ENCODE measurements at regions not wholly inside any gene's neighbourhood (a gene's known extent, or its start where the extent isn't known, plus 50 kb on each side); places are given as distances from the start of the nearest gene placed in this dataset.
A peak's percentile ranks its signal among the peaks of the same experiment; 100 is the strongest.

DNA sequence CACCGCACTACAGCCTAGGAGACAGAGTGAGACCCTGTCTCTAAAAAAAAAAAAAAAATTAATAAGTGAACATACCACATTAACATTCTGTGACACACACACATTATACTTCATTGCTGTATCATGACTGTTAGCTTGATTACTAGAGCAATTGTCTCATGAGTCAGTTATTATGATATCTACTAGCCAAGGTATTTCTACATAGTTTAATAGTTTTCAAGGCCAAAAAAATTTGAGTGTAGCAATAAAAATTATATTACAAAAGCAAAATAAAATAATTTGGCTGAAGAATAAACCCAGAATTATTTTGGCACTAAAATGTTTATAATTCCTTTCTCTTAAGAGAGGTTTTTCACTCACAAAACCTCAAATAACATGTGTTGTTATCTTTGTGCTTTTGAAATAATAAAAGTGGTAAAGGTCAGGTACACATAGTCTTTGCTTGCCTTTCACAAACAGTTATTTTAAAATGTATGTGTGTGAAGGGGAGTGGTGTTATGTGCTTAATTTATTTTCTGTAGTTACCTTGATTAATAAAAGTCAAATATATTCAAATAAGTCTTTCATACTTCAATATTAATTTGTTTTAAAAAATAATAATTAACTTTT, 136.9 kb upstream of the SPOPL start:
- Histone ChIP-seq H3K4me2 (ENCODE audit: unreplicated experiment) (peak overlapping the region; percentile 19), H3K36me3 (ENCODE audit: low read depth) (no peaks in the 10 kb centered on the region), H3K79me2 (ENCODE audit: insufficient read depth) (no peaks in the 10 kb centered on the region), H3F3A (ENCODE audit: insufficient read depth) (no peaks in the 10 kb centered on the region), H3K4me3 (no peak overlapping the region), H3K4me1 (ENCODE audit: insufficient read depth) (peaks cover 9% of the 10 kb centered on the region), H3K27ac (no peak overlapping the region), H3K27me3 (replicated peaks; ENCODE audit: insufficient read depth) (0 out of 2 replicates have a peak, but pooled peaks cover 2% of the 10 kb centered on the region), H3K9me3 (ENCODE audit: low read depth) (no peaks in the 10 kb centered on the region), H3K9ac (no peak overlapping the region), H2AFZ (no peak overlapping the region), H4K20me1 (ENCODE audit: insufficient read depth) (no peaks in the 10 kb centered on the region), H3K9me2 (ENCODE audit: insufficient read depth) (no peaks in the 10 kb centered on the region)
- in situ Hi-C loops (cut with MboI), result loop anchor here (25.0 kb wide), 1 partner anchor 427 kb away; no protein-coding TSS in a partner anchor
- DNase-seq, result peak; percentile 68
- 41 to 67% methylated on average over 1 of the region's 1 CpG for WGBS, 2 experiments (ENCODE audit: low coverage in 1 of 2, low lambda C conversion rate in 2 of 2, missing lambda C conversion rate in 2 of 2)
- TF ChIP-seq EZH2 (IDR thresholded peaks at IDR 0.05; ENCODE audit: insufficient read depth, poor library complexity, severe bottlenecking) (no peak), EZH2phosphoT487 (IDR thresholded peaks at IDR 0.05; ENCODE audit: insufficient read depth, low read depth) (no peak)

DNA sequence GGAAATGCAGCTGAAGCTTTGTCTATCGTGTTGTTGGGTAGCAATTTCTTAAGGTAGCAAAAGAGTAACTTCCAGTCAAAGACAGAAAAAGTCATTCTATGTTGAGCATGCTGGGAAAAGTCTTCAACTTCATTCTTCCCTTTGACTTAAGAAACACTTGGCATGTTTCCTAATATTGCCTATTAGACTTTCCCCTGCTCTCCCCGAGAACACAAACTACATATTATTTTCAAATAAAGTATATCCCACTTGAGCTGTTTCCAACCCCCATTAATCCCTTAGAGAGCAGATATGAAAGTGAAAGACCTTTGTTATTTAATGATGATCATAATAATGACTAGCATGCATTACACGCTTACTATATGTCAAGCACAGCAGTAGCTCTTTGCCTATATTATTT, 136.0 kb upstream of the SPOPL start:
- Histone ChIP-seq H2AFZ (no peak overlapping the region), H3K9ac (no peak overlapping the region), H3K9me2 (ENCODE audit: insufficient read depth) (no peaks in the 10 kb centered on the region), H3K4me1 (ENCODE audit: insufficient read depth) (peaks cover 9% of the 10 kb centered on the region), H3K36me3 (ENCODE audit: low read depth) (no peaks in the 10 kb centered on the region), H3K27ac (no peak overlapping the region), H3K4me3 (no peak overlapping the region), H3F3A (ENCODE audit: insufficient read depth) (no peaks in the 10 kb centered on the region), H3K9me3 (ENCODE audit: low read depth) (no peaks in the 10 kb centered on the region), H3K27me3 (replicated peaks; ENCODE audit: insufficient read depth) (no peaks in the 10 kb centered on the region), H4K20me1 (ENCODE audit: insufficient read depth) (no peaks in the 10 kb centered on the region), H3K4me2 (ENCODE audit: unreplicated experiment) (no peak overlapping the region), H3K79me2 (ENCODE audit: insufficient read depth) (no peaks in the 10 kb centered on the region)
- in situ Hi-C loops (cut with MboI), result loop anchor here (25.0 kb wide), 1 partner anchor 428 kb away; no protein-coding TSS in a partner anchor
- TF ChIP-seq EZH2 (IDR thresholded peaks at IDR 0.05; ENCODE audit: insufficient read depth, poor library complexity, severe bottlenecking), result no peak
- TF ChIP-seq EZH2phosphoT487 (IDR thresholded peaks at IDR 0.05; ENCODE audit: insufficient read depth, low read depth), result no peak
- 61 to 69% methylated on average over 3 of the region's 3 CpGs for WGBS, 2 experiments (ENCODE audit: low coverage in 1 of 2, low lambda C conversion rate in 2 of 2, missing lambda C conversion rate in 2 of 2)
- DNase-seq, result no peak

DNA sequence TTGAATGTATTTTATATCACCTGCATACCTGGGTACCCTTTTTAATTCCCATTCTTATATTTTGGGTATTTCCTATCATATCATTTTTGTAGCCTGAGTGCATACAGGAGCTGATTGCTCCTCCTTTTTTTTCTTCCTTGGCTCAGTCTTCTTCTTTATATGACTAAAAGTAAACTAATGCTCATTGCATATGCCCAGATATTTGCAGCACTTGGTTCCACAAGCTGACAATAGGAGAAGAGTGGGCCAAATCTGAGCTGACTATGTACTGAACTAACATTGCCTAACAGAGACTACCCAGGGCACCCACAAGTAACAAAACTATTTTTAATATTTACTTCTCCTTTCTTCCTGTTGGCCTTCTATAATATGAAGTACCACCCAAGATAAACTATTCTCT, 131.7 kb upstream of the SPOPL start:
- in situ Hi-C loops (cut with MboI), result loop anchor here (25.0 kb wide), 1 partner anchor 433 kb away; no protein-coding TSS in a partner anchor
- H3K9ac ChIP-seq, result no peak overlapping the region
- no peaks in the 10 kb centered on the region for H4K20me1 ChIP-seq (ENCODE audit: insufficient read depth)
- H3F3A ChIP-seq (ENCODE audit: insufficient read depth), result no peaks in the 10 kb centered on the region
- H3K27ac ChIP-seq, result no peak overlapping the region
- H3K79me2 ChIP-seq (ENCODE audit: insufficient read depth), result no peaks in the 10 kb centered on the region
- DNase-seq, result peak; percentile 39
- no peaks in the 10 kb centered on the region for H3K36me3 ChIP-seq (ENCODE audit: low read depth)
- H2AFZ ChIP-seq, result no peak overlapping the region
- H3K4me1 ChIP-seq (ENCODE audit: insufficient read depth), result peaks cover 6% of the 10 kb centered on the region
- H3K9me2 ChIP-seq (ENCODE audit: insufficient read depth), result no peaks in the 10 kb centered on the region
- no peak overlapping the region for H3K4me3 ChIP-seq
- TF ChIP-seq EZH2 (IDR thresholded peaks at IDR 0.05; ENCODE audit: insufficient read depth, poor library complexity, severe bottlenecking), result no peak
- no peak for TF ChIP-seq EZH2phosphoT487 (IDR thresholded peaks at IDR 0.05; ENCODE audit: insufficient read depth, low read depth)
- no peaks in the 10 kb centered on the region for H3K27me3 ChIP-seq (replicated peaks; ENCODE audit: insufficient read depth)
- H3K9me3 ChIP-seq (ENCODE audit: low read depth), result no peaks in the 10 kb centered on the region
- H3K4me2 ChIP-seq (ENCODE audit: unreplicated experiment), result no peak overlapping the region

DNA sequence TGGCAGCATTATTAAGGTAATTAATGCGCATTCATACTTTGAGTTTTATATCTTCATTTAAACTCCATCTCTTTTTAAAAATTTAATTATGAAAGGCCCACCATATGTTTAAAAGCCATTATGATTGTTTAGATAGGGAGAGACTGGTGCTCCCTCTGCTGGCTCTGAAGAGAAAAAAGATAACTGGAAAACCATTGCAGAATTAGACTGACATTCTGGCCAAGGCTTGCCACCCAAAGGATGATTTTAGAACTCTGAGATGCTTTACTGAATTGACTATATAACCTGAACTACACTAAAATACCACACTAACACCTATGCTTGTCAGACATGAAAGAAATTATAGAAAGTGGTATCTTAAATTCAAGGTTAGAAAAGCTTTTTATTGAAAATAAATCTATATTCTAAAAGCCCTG, 127.6 kb upstream of the SPOPL start:
- H3K9me3 ChIP-seq (ENCODE audit: low read depth), result no peaks in the 10 kb centered on the region
- in situ Hi-C loops (cut with MboI), result loop anchor here (25.0 kb wide), 1 partner anchor 437 kb away; no protein-coding TSS in a partner anchor
- no peaks in the 10 kb centered on the region for H3K27me3 ChIP-seq (replicated peaks; ENCODE audit: insufficient read depth)
- H3F3A ChIP-seq (ENCODE audit: insufficient read depth), result no peaks in the 10 kb centered on the region
- H3K4me2 ChIP-seq (ENCODE audit: unreplicated experiment), result no peak overlapping the region
- DNase-seq, result peak; percentile 64
- H3K36me3 ChIP-seq (ENCODE audit: low read depth), result no peaks in the 10 kb centered on the region
- no peak overlapping the region for H2AFZ ChIP-seq
- no peak overlapping the region for H3K4me3 ChIP-seq
- H4K20me1 ChIP-seq (ENCODE audit: insufficient read depth), result no peaks in the 10 kb centered on the region
- no peaks in the 10 kb centered on the region for H3K9me2 ChIP-seq (ENCODE audit: insufficient read depth)
- no peaks in the 10 kb centered on the region for H3K4me1 ChIP-seq (ENCODE audit: insufficient read depth)
- TF ChIP-seq EZH2 (IDR thresholded peaks at IDR 0.05; ENCODE audit: insufficient read depth, poor library complexity, severe bottlenecking) (no peak), EZH2phosphoT487 (IDR thresholded peaks at IDR 0.05; ENCODE audit: insufficient read depth, low read depth) (no peak)
- no peak overlapping the region for H3K9ac ChIP-seq
- 0% methylated on average over 1 of the region's 1 CpG for WGBS, 2 experiments (ENCODE audit: low coverage in 1 of 2, low lambda C conversion rate in 2 of 2, missing lambda C conversion rate in 2 of 2)
- H3K27ac ChIP-seq, result no peak overlapping the region
- H3K79me2 ChIP-seq (ENCODE audit: insufficient read depth), result no peaks in the 10 kb centered on the region

DNA sequence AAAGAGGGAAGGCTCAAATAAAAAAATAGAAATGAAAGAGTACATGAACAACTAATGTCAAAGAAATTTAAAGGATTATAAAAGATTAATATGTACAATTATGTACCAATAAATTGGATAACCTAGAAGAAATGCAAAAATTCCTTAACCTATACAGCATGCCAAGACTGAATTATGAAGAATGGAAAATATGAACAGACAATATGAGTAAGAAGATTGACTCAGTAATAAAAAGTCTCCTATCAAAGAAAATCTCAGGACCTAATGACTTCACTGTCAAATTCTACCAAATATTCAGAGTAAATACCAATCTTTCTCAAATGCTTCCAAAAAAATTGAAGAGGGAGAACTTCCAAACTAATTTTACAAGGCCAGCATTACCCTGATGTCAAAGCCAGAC, 120.2 kb upstream of the SPOPL start:
- H3K9me2 ChIP-seq (ENCODE audit: insufficient read depth), result no peaks in the 10 kb centered on the region
- H3K9me3 ChIP-seq (ENCODE audit: low read depth), result no peaks in the 10 kb centered on the region
- TF ChIP-seq EZH2phosphoT487 (IDR thresholded peaks at IDR 0.05; ENCODE audit: insufficient read depth, low read depth), result no peak
- TF ChIP-seq EZH2 (IDR thresholded peaks at IDR 0.05; ENCODE audit: insufficient read depth, poor library complexity, severe bottlenecking), result no peak
- no peaks in the 10 kb centered on the region for H3K4me1 ChIP-seq (ENCODE audit: insufficient read depth)
- H2AFZ ChIP-seq, result no peak overlapping the region
- no peak overlapping the region for H3K4me2 ChIP-seq (ENCODE audit: unreplicated experiment)
- no peaks in the 10 kb centered on the region for H3F3A ChIP-seq (ENCODE audit: insufficient read depth)
- no peaks in the 10 kb centered on the region for H3K36me3 ChIP-seq (ENCODE audit: low read depth)
- no peak overlapping the region for H3K27ac ChIP-seq
- H3K9ac ChIP-seq, result no peak overlapping the region
- no peak for DNase-seq
- no peaks in the 10 kb centered on the region for H4K20me1 ChIP-seq (ENCODE audit: insufficient read depth)
- H3K27me3 ChIP-seq (replicated peaks; ENCODE audit: insufficient read depth), result no peaks in the 10 kb centered on the region
- no peaks in the 10 kb centered on the region for H3K79me2 ChIP-seq (ENCODE audit: insufficient read depth)
- in situ Hi-C loops (cut with MboI), result no loop called here
- H3K4me3 ChIP-seq, result no peak overlapping the region

Measured in GM23248 (cell line).